B cell (primary cell): ENCODE measurements at regions not wholly inside any gene's neighbourhood (a gene's known extent, or its start where the extent isn't known, plus 50 kb on each side); places are given as distances from the start of the nearest gene placed in this dataset.

Experiments
- ATAC-seq: fragments of 200-7000 bp; cut with Tn5 transposase; one replicate; pipeline ENCODE4 v1.10.0; 2021; ENCODE audit warnings: low read depth, mild to moderate bottlenecking, moderate number of reproducible peaks, moderate library complexity
- CTCF ChIA-PET: fragments of 350-600 bp; sonication (Branson Sonifier 250); formaldehyde crosslinking; loops from one replicate; lab custom pipeline; 2021; ENCODE audit warnings: antibody characterized with exemption, inconsistent platforms; lab: Charles Lee
- POLR2A ChIA-PET: fragments of 350-600 bp; sonication (Branson Sonifier 250); formaldehyde crosslinking; loops from one replicate; lab custom pipeline; 2021; ENCODE audit warnings: antibody characterized with exemption; lab: Charles Lee
- DNase-seq: peaks from one replicate; pipeline ENCODE4 v3.0.0; 2013
- H2AFZ ChIP-seq: 2 replicates; pipeline ENCODE4 v1.6.1; 2012; ENCODE audit warnings: mild to moderate bottlenecking, low read depth, low read length; ENCODE audit not compliant: insufficient read depth, poor library complexity, severe bottlenecking
- H3K27ac ChIP-seq, 2 donors: 1 replicate in 1 of 2; 2 replicates in 1 of 2; pipeline ENCODE4 v1.5.1; 2012 to 2013; ENCODE audit warnings: low read length in 2 of 2, mild to moderate bottlenecking in 2 of 2, moderate library complexity in 1 of 2
- H3K27me3 ChIP-seq, 4 experiments: fragments of 200-600 bp in 1 of 4; sonication (generic) in 1 of 4; replicated peaks in 1 of 4; 1 replicate in 2 of 4; 2 replicates in 2 of 4; pipeline versions ENCODE4 v1.6.1 to v1.7.0; 2013 to 2016; ENCODE audit warnings: low read length in 3 of 4, mild to moderate bottlenecking in 2 of 4, mixed read lengths in 1 of 4, moderate library complexity in 1 of 4; ENCODE audit not compliant: insufficient read depth in 4 of 4, control insufficient read depth in 3 of 4; ENCODE audit errors: control extremely low read depth in 1 of 4
- H3K36me3 ChIP-seq, 2 experiments: replicated peaks in 1 of 2; 1 replicate in 1 of 2; 2 replicates in 1 of 2; pipeline versions ENCODE4 v1.6.1 to v1.7.1; 2013; ENCODE audit warnings: low read length in 1 of 2; ENCODE audit not compliant: insufficient read depth in 2 of 2, control insufficient read depth in 1 of 2; ENCODE audit errors: control extremely low read depth in 1 of 2, extremely low read depth in 1 of 2
- H3K4me1 ChIP-seq, 2 donors: fragments of 200-600 bp in 1 of 2; sonication (generic) in 1 of 2; 1 replicate in 1 of 2; 2 replicates in 1 of 2; pipeline versions ENCODE4 v1.5.1 to v1.6.1; 2013 to 2017; ENCODE audit warnings: low read length in 2 of 2; ENCODE audit not compliant: control insufficient read depth in 2 of 2, insufficient read depth in 2 of 2
- H3K4me2 ChIP-seq: replicated peaks from 2 replicates; pipeline ENCODE3; 2012; ENCODE audit warnings: mild to moderate bottlenecking, low read depth, low read length; ENCODE audit not compliant: poor library complexity, severe bottlenecking
- H3K4me3 ChIP-seq, 5 experiments: fragments of 200-600 bp in 1 of 5; sonication (generic) in 1 of 5; 1 replicate in 3 of 5; 2 replicates in 2 of 5; pipeline versions ENCODE4 v1.5.1 to v1.7.0; 2011 to 2016; ENCODE audit warnings: low read length in 4 of 5, mild to moderate bottlenecking in 4 of 5, low read depth in 2 of 5, control low read depth in 1 of 5, moderate library complexity in 1 of 5; ENCODE audit not compliant: insufficient read depth in 1 of 5; ENCODE audit errors: control extremely low read depth in 1 of 5, extremely low read depth in 1 of 5
- H3K79me2 ChIP-seq: fragments of 200-600 bp; sonication (generic); one replicate; pipeline ENCODE4 v1.6.0; 2016; ENCODE audit warnings: low read length; ENCODE audit not compliant: control insufficient read depth, insufficient read depth
- H3K9ac ChIP-seq: fragments of 200-600 bp; sonication (generic); 2 replicates; pipeline ENCODE4 v1.6.1; 2017; ENCODE audit warnings: mild to moderate bottlenecking, low read length, moderate library complexity
- H3K9me3 ChIP-seq, 3 donors: one replicate each; pipeline versions ENCODE4 v1.6.1 to v1.7.1; 2013; ENCODE audit warnings: low read length in 2 of 3; ENCODE audit not compliant: control insufficient read depth in 2 of 3, insufficient read depth in 1 of 3; ENCODE audit errors: control extremely low read depth in 1 of 3
- H4K20me1 ChIP-seq: 2 replicates; pipeline ENCODE4 v1.6.0; 2012; ENCODE audit warnings: mild to moderate bottlenecking, low read length; ENCODE audit not compliant: insufficient read depth, control insufficient read depth, poor library complexity, severe bottlenecking
- H3K27ac Mint-ChIP-seq: one replicate; pipeline ENCODE4 v1.8.0; 2021; ENCODE audit warnings: mixed read lengths
- H3K27me3 Mint-ChIP-seq: one replicate; pipeline ENCODE4 v1.8.0; 2021; ENCODE audit warnings: mixed read lengths
- H3K4me1 Mint-ChIP-seq: one replicate; pipeline ENCODE4 v1.8.0; 2021; ENCODE audit warnings: mixed read lengths
- H3K4me3 Mint-ChIP-seq: one replicate; pipeline ENCODE4 v1.8.0; 2021; ENCODE audit warnings: mixed read lengths
- H3K9me3 Mint-ChIP-seq: one replicate; pipeline ENCODE4 v1.8.0; 2022; ENCODE audit warnings: mixed read lengths; ENCODE audit not compliant: insufficient read depth
- CTCF ChIP-seq: fragments of 200-600 bp; IDR thresholded peaks from one replicate; pipeline ENCODE4 v1.8.0; 2022; ENCODE audit warnings: antibody characterized with exemption, mild to moderate bottlenecking
- EZH2 ChIP-seq: IDR thresholded peaks from 2 replicates; pipeline ENCODE4 v1.6.1; 2012; ENCODE audit warnings: borderline replicate concordance, low read depth, mild to moderate bottlenecking, moderate library complexity, low read length; ENCODE audit not compliant: insufficient read depth, poor library complexity, severe bottlenecking
- WGBS: methylation state at CpG from one replicate; pipeline ENCODE4 v1.1.5; 2013; ENCODE audit warnings: missing lambda C conversion rate; ENCODE audit not compliant: insufficient coverage; 5-methylcytosine and 5-hydroxymethylcytosine counted together
- intact Hi-C: fragments of 100-400 bp; cut with micrococcal nuclease; formaldehyde crosslinking; loops from one replicate; pipeline ENCODE4 v1.10.0; 2022

GRCh38 chr2:82730811-82731210, 1728.3 kb downstream of the SUCLG1 start:
- H3K4me3 Mint-ChIP-seq = no peak overlapping the region
- Histone ChIP-seq H3K4me3 (no peak overlapping the region), H2AFZ (no peak overlapping the region), H3K36me3 (no peaks in the 10 kb centered on the region), H3K79me2 (no peaks in the 10 kb centered on the region), H3K27me3 (no peaks in the 10 kb centered on the region), H4K20me1 (no peaks in the 10 kb centered on the region), H3K4me2 (no peak overlapping the region), H3K4me1 (no peaks in the 10 kb centered on the region), H3K27ac (no peak overlapping the region), H3K9me3 (peaks cover 0 to 10% (median 0%) of the 10 kb centered on the region in 3 donors), H3K9ac (no peak overlapping the region)
- no peaks in the 10 kb centered on the region for H3K9me3 Mint-ChIP-seq
- H3K4me1 Mint-ChIP-seq = no peaks in the 10 kb centered on the region
- intact Hi-C loops = no loop called here
- CTCF ChIA-PET = no interaction called here
- no peaks in the 10 kb centered on the region for H3K27me3 Mint-ChIP-seq
- POLR2A ChIA-PET = no interaction called here
- no peak for DNase-seq
- no CpG with 5 or more reads among the region's 1 CpG for WGBS
- H3K27ac Mint-ChIP-seq = no peak overlapping the region
- TF ChIP-seq EZH2 = no peak
- no peak for TF ChIP-seq CTCF
- no peak for ATAC-seq

GRCh38 chr2:82728090-82728489, 1731.0 kb downstream of the SUCLG1 start:
- Histone ChIP-seq H2AFZ (no peak overlapping the region), H3K4me3 (no peak overlapping the region), H3K4me1 (no peaks in the 10 kb centered on the region), H3K27me3 (no peaks in the 10 kb centered on the region), H3K27ac (no peak overlapping the region), H3K79me2 (no peaks in the 10 kb centered on the region), H3K4me2 (no peak overlapping the region), H3K36me3 (no peaks in the 10 kb centered on the region), H3K9me3 (peaks cover 0 to 4% (median 0%) of the 10 kb centered on the region in 3 donors), H3K9ac (no peak overlapping the region), H4K20me1 (no peaks in the 10 kb centered on the region)
- Mint-ChIP-seq H3K27me3 (no peaks in the 10 kb centered on the region), H3K4me3 (no peak overlapping the region), H3K9me3 (no peaks in the 10 kb centered on the region), H3K27ac (no peak overlapping the region), H3K4me1 (no peaks in the 10 kb centered on the region)
- DNase-seq = no peak
- TF ChIP-seq CTCF = no peak
- TF ChIP-seq EZH2 = no peak
- intact Hi-C loops = no loop called here
- POLR2A ChIA-PET = no interaction called here
- CTCF ChIA-PET = no interaction called here
- WGBS = no CpG with 5 or more reads among the region's 2 CpGs
- ATAC-seq = no peak
